K562 (cell line): ENCODE measurements at regions not wholly inside any gene's neighbourhood (a gene's known extent, or its start where the extent isn't known, plus 50 kb on each side); places are given as distances from the start of the nearest gene placed in this dataset.

Source experiments
- ATAC-seq: fragments of 200-7000 bp; cut with Tn5 transposase; 3 replicates; pipeline ENCODE4 v1.9.1; 2020; ENCODE audit warnings: moderate library complexity
- BruUV-seq: library from RNA; stranded (reverse); fragments of 400-500 nt; replicated peaks from 2 replicates; lab custom pipeline; 2021; lab: Mats Ljungman, UMichigan
- CTCF ChIA-PET: fragments of 300-600 bp; formaldehyde crosslinking; extraction: SDS; loops from one replicate; lab custom pipeline; 2021; ENCODE audit warnings: low intra/inter-chr PET ratio; lab: Yijun Ruan, JAX
- POLR2A ChIA-PET: fragments of 300-600, 350-650 bp; sonication (Branson Sonifier 250); formaldehyde crosslinking; extraction: SDS; loops from one replicate; lab custom pipeline; 2021; ENCODE audit warnings: antibody characterized with exemption, inconsistent platforms; lab: Yijun Ruan, JAX
- DNase-seq, 4 experiments: peaks; one replicate each; pipeline versions ENCODE4 v3.0.0 to v3.0.0-alpha.2; 2011 to 2018; ENCODE audit warnings: low spot score in 3 of 4, mixed read lengths in 3 of 4; ENCODE audit errors: extremely low read depth in 1 of 4
- FAIRE-seq: peaks from 2 replicates; lab custom pipeline; 2011; peaks lifted over from hg19 to GRCh38; lab: Jason Lieb, UNC
- H2AFZ ChIP-seq: 2 replicates; pipeline ENCODE4 v1.6.0; 2011; ENCODE audit warnings: low read depth, low read length, control low read depth, inconsistent platforms
- H3K27ac ChIP-seq: fragments of 200-600 bp; 3 replicates; pipeline ENCODE4 v1.8.0; 2011; ENCODE audit warnings: low read depth, mild to moderate bottlenecking, control low read depth, inconsistent platforms, low read length, moderate library complexity, mixed read lengths; ENCODE audit errors: extremely low read depth
- H3K27me3 ChIP-seq, 2 experiments: fragments of 300-600 bp in 1 of 2; 2 replicates in 1 of 2; 3 replicates in 1 of 2; pipeline versions ENCODE4 v1.6.0 to v1.8.0; 2011; ENCODE audit warnings: inconsistent platforms in 2 of 2, low read length in 2 of 2, mild to moderate bottlenecking in 1 of 2, mixed read lengths in 1 of 2, moderate library complexity in 1 of 2; ENCODE audit not compliant: control insufficient read depth in 2 of 2, insufficient read depth in 2 of 2
- H3K36me3 ChIP-seq: fragments of 300-600 bp; 3 replicates; pipeline ENCODE4 v1.8.0; 2011; ENCODE audit warnings: mild to moderate bottlenecking, low read length, inconsistent platforms; ENCODE audit not compliant: control insufficient read depth, insufficient read depth
- H3K4me1 ChIP-seq, 2 experiments: fragments of 200-600 bp in 1 of 2; replicated peaks in 1 of 2; 2 replicates in 1 of 2; 3 replicates in 1 of 2; pipeline versions ENCODE4 v1.5.1 to v1.8.0; 2011; ENCODE audit warnings: inconsistent platforms in 2 of 2, low read length in 2 of 2, mild to moderate bottlenecking in 1 of 2, mixed read lengths in 1 of 2, moderate library complexity in 1 of 2; ENCODE audit not compliant: control insufficient read depth in 2 of 2, insufficient read depth in 2 of 2
- H3K4me2 ChIP-seq: 2 replicates; pipeline ENCODE4 v1.6.1; 2011; ENCODE audit warnings: low read length, control low read depth, inconsistent platforms, mixed read lengths; ENCODE audit not compliant: insufficient read depth
- H3K4me3 ChIP-seq: fragments of 200-600 bp; sonication (generic), shearing (Covaris generic); 2 replicates; pipeline ENCODE4 v1.5.1; 2016; ENCODE audit warnings: control low read depth, inconsistent platforms
- H3K79me2 ChIP-seq: fragments of 200-600 bp; 3 replicates; pipeline ENCODE4 v1.8.0; 2011; ENCODE audit warnings: low read length, inconsistent platforms; ENCODE audit not compliant: control insufficient read depth, insufficient read depth
- H3K9ac ChIP-seq, 2 experiments: 2 replicates each; pipeline versions ENCODE4 v1.6.0 to v1.6.1; 2011; ENCODE audit warnings: low read depth in 2 of 2, low read length in 2 of 2, control low read depth in 1 of 2, inconsistent platforms in 1 of 2, mild to moderate bottlenecking in 1 of 2, mixed read lengths in 1 of 2; ENCODE audit not compliant: insufficient read depth in 1 of 2
- H3K9me1 ChIP-seq: one replicate; pipeline ENCODE4 v1.6.0; 2011; ENCODE audit warnings: inconsistent platforms, mild to moderate bottlenecking, low read length, moderate library complexity; ENCODE audit not compliant: control insufficient read depth, insufficient read depth
- H3K9me3 ChIP-seq: replicated peaks from 2 replicates; pipeline ENCODE4 v1.5.1; 2011; ENCODE audit warnings: low read depth, low read length, inconsistent platforms; ENCODE audit not compliant: control insufficient read depth, insufficient read depth
- H4K20me1 ChIP-seq: replicated peaks from 2 replicates; pipeline ENCODE4 v1.6.1; 2011; ENCODE audit warnings: low read length, inconsistent platforms, mixed read lengths; ENCODE audit not compliant: control insufficient read depth, insufficient read depth
- ETS2 ChIP-seq: IDR thresholded peaks from 2 replicates; pipeline ENCODE4 v1.6.1; 2016; ENCODE audit warnings: borderline replicate concordance, missing genetic modification characterization, mild to moderate bottlenecking, moderate library complexity, missing compliant biosample characterization; ENCODE audit not compliant: poor library complexity, severe bottlenecking
- FOXJ2 ChIP-seq: fragments of 200-800 bp; sonication (Bioruptor generic); IDR thresholded peaks from 2 replicates; pipeline ENCODE4 v1.6.1; 2016; ENCODE audit warnings: missing genetic modification characterization, missing compliant biosample characterization
- HNRNPK ChIP-seq: fragments of 200-400 bp; formaldehyde crosslinking; IDR thresholded peaks from one replicate; pipeline ENCODE4 v1.6.1; 2018; ENCODE audit warnings: mild to moderate bottlenecking, low read depth, low read length; ENCODE audit not compliant: poor library complexity, severe bottlenecking
- KAT8 ChIP-seq: fragments of 450-650 bp; IDR thresholded peaks from 2 replicates; pipeline ENCODE4 v1.6.1; 2016; ENCODE audit warnings: low read depth, mild to moderate bottlenecking
- RNF2 ChIP-seq: sonication (generic); IDR thresholded peaks from 2 replicates; pipeline ENCODE4 v1.6.1; 2016
- THRAP3 ChIP-seq: fragments of 450-650 bp; IDR thresholded peaks from 2 replicates; pipeline ENCODE4 v1.6.1; 2016; ENCODE audit warnings: mild to moderate bottlenecking, inconsistent platforms, borderline replicate concordance
- WGBS: fragments of 100-300 bp; shearing (Covaris generic); methylation state at CpG from one replicate; pipeline ENCODE4 v1.1.6; 2016; ENCODE audit warnings: low coverage, mixed read lengths; ENCODE audit not compliant: insufficient coverage; ENCODE audit errors: missing lambda C conversion rate; 5-methylcytosine and 5-hydroxymethylcytosine counted together
- in situ Hi-C: fragments of 300-500 bp; cut with MboI; formaldehyde crosslinking; loops from 4 replicates; pipeline ENCODE4 v1.15.0; 2018; ENCODE audit warnings: inconsistent platforms, mixed read lengths
- intact Hi-C: fragments of 100-400 bp; cut with micrococcal nuclease; formaldehyde crosslinking; loops from 2 replicates; pipeline ENCODE4 v1.14.2; 2022
- TF ChIP-seq, protein P1 (sequence below): fragments of 450-650 bp; IDR thresholded peaks from 2 replicates; pipeline ENCODE4 v1.6.1; 2018; ENCODE audit warnings: mild to moderate bottlenecking, low read depth; ENCODE audit not compliant: partially characterized antibody

DNA sequence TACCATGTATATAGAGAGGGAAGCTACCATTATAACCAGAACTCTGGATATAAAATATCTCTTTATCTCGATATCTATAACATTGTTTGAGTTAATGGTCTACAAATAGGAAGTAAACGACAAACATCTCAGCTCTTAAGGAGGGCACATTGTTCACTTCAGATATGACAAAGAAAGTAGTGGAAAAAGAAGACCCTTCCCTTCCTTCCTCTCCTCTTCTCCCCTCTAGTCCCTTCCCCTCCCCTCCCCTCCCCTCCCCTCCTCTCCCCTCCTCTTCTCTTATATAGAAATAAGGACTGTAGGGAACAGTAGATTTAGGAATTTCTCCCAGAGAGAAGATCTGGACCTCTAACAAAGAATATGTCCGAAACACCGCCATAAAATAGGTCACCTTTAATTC lies 1731.9 kb upstream of the CDH9 start:
- TF ChIP-seq KAT8 = no peak
- TF ChIP-seq THRAP3 = no peak
- TF ChIP-seq HNRNPK = peak; percentile 61
- TF ChIP-seq, protein P1, sequence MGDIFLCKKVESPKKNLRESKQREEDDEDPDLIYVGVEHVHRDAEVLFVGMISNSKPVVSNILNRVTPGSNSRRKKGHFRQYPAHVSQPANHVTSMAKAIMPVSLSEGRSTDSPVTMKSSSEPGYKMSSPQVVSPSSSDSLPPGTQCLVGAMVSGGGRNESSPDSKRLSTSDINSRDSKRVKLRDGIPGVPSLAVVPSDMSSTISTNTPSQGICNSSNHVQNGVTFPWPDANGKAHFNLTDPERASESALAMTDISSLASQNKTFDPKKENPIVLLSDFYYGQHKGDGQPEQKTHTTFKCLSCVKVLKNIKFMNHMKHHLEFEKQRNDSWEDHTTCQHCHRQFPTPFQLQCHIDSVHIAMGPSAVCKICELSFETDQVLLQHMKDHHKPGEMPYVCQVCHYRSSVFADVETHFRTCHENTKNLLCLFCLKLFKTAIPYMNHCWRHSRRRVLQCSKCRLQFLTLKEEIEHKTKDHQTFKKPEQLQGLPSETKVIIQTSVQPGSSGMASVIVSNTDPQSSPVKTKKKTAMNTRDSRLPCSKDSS = no peak
- TF ChIP-seq FOXJ2 (tag) = no peak
- no peak for TF ChIP-seq ETS2
- no peak for TF ChIP-seq RNF2
- ChIA-PET POLR2A (no interaction called here), CTCF (no interaction called here)
- no TSS peak for BruUV-seq
- no peak overlapping the region for H3K9ac ChIP-seq
- no peak overlapping the region for H3K27ac ChIP-seq
- ATAC-seq = no peak
- H3K4me3 ChIP-seq = no peak overlapping the region
- H4K20me1 ChIP-seq = no peaks in the 10 kb centered on the region
- no peaks in the 10 kb centered on the region for H3K9me3 ChIP-seq
- intact Hi-C loops = no loop called here
- no peaks in the 10 kb centered on the region for H3K9me1 ChIP-seq
- in situ Hi-C loops = loop anchor here (25.0 kb wide), 1 partner anchor 433 kb away; no protein-coding TSS in a partner anchor
- no peak for FAIRE-seq
- no peaks in the 10 kb centered on the region for H3K36me3 ChIP-seq
- DNase-seq = no peak
- 9% methylated on average over 4 of the region's 4 CpGs for WGBS
- H3K4me1 ChIP-seq = no peaks in the 10 kb centered on the region
- no peak overlapping the region for H3K4me2 ChIP-seq
- H2AFZ ChIP-seq = no peak overlapping the region
- no peaks in the 10 kb centered on the region for H3K27me3 ChIP-seq
- no peaks in the 10 kb centered on the region for H3K79me2 ChIP-seq
